GM23338 (cell line): ENCODE measurements at regions not wholly inside any gene's neighbourhood (a gene's known extent, or its start where the extent isn't known, plus 50 kb on each side); places are given as distances from the start of the nearest gene placed in this dataset.

Experiments used
- ATAC-seq: fragments of 200-7000 bp; cut with Tn5 transposase; 3 replicates; pipeline ENCODE4 v1.9.1; 2020
- DNase-seq: peaks from one replicate; pipeline ENCODE4 v3.0.0-alpha.2; 2015; ENCODE audit warnings: low spot score
- H2AFZ ChIP-seq: fragments of 200-600 bp; sonication (generic); 2 replicates; pipeline ENCODE4 v1.8.0; 2016; ENCODE audit warnings: antibody characterized with exemption, mild to moderate bottlenecking, moderate library complexity
- H3F3A ChIP-seq: fragments of 200-600 bp; sonication (generic); replicated peaks from 2 replicates; pipeline ENCODE4 v1.8.0; 2017; ENCODE audit warnings: antibody characterized with exemption, mixed run types, low read depth
- H3K27ac ChIP-seq: fragments of 200-600 bp; sonication (generic); 2 replicates; pipeline ENCODE4 v1.6.1; 2016; ENCODE audit warnings: low read depth
- H3K27me3 ChIP-seq: fragments of 200-600 bp; sonication (generic); 2 replicates; pipeline ENCODE4 v1.8.0; 2016; ENCODE audit warnings: mild to moderate bottlenecking, mixed run types, moderate library complexity; ENCODE audit not compliant: insufficient read depth
- H3K36me3 ChIP-seq: fragments of 200-600 bp; sonication (generic); 2 replicates; pipeline ENCODE4 v1.8.0; 2016; ENCODE audit warnings: mild to moderate bottlenecking; ENCODE audit not compliant: insufficient read depth
- H3K4me1 ChIP-seq: fragments of 200-600 bp; sonication (generic); 2 replicates; pipeline ENCODE4 v1.8.0; 2016; ENCODE audit warnings: mild to moderate bottlenecking, moderate library complexity; ENCODE audit not compliant: insufficient read depth
- H3K4me2 ChIP-seq: fragments of 200-600 bp; sonication (generic); 2 replicates; pipeline ENCODE4 v1.7.1; 2017; ENCODE audit warnings: mixed run types
- H3K4me3 ChIP-seq: fragments of 200-600 bp; sonication (generic); 2 replicates; pipeline ENCODE4 v1.6.1; 2016; ENCODE audit warnings: mixed run types
- H3K79me2 ChIP-seq: fragments of 200-600 bp; sonication (generic); replicated peaks from 2 replicates; pipeline ENCODE4 v1.8.0; 2017; ENCODE audit warnings: mild to moderate bottlenecking; ENCODE audit not compliant: insufficient read depth
- H3K9me2 ChIP-seq: fragments of 200-600 bp; sonication (generic); 2 replicates; pipeline ENCODE4 v1.8.0; 2017; ENCODE audit not compliant: insufficient read depth
- H4K20me1 ChIP-seq: fragments of 200-600 bp; sonication (generic); replicated peaks from 2 replicates; pipeline ENCODE4 v1.8.0; 2017; ENCODE audit warnings: mild to moderate bottlenecking; ENCODE audit not compliant: insufficient read depth
- H3K27ac Mint-ChIP-seq: 2 replicates; pipeline ENCODE4 v1.8.0; 2020; ENCODE audit warnings: inconsistent platforms, mild to moderate bottlenecking, moderate library complexity, mixed read lengths
- H3K27me3 Mint-ChIP-seq: 3 replicates; pipeline ENCODE4 v1.8.0; 2022; ENCODE audit warnings: low read depth, mild to moderate bottlenecking, moderate library complexity, mixed read lengths, inconsistent platforms; ENCODE audit not compliant: insufficient read depth, poor library complexity
- H3K36me3 Mint-ChIP-seq: 3 replicates; pipeline ENCODE4 v1.8.0; 2021; ENCODE audit warnings: low read depth, mild to moderate bottlenecking, inconsistent platforms, moderate library complexity, mixed read lengths
- H3K4me1 Mint-ChIP-seq: 3 replicates; pipeline ENCODE4 v1.8.0; 2020; ENCODE audit warnings: mild to moderate bottlenecking, inconsistent platforms, mixed read lengths
- H3K4me3 Mint-ChIP-seq: 3 replicates; pipeline ENCODE4 v1.8.0; 2021; ENCODE audit warnings: moderate library complexity, mild to moderate bottlenecking, inconsistent platforms, mixed read lengths
- H3K9me3 Mint-ChIP-seq: 3 replicates; pipeline ENCODE4 v1.8.0; 2020; ENCODE audit warnings: moderate library complexity, mild to moderate bottlenecking, inconsistent platforms, mixed read lengths
- CREB1 ChIP-seq: fragments of 250-450 bp; sonication (Bioruptor Pico); IDR thresholded peaks from 2 replicates; pipeline ENCODE4 v1.5.0; 2020; ENCODE audit warnings: low read depth, mild to moderate bottlenecking, moderate library complexity
- CTCF ChIP-seq, 2 experiments: fragments of 200-600 bp in 1 of 2; sonication (generic) in 1 of 2; conservative IDR thresholded peaks; 2 replicates each; pipeline versions ENCODE4 v1.5.1 to v1.6.1; 2016 to 2017; ENCODE audit warnings: antibody characterized with exemption in 2 of 2, low read depth in 2 of 2, mild to moderate bottlenecking in 2 of 2, moderate library complexity in 1 of 2
- EZH2 ChIP-seq: fragments of 200-600 bp; sonication (generic); IDR thresholded peaks from one replicate; pipeline ENCODE4 v1.8.0; 2017; ENCODE audit warnings: antibody characterized with exemption, mild to moderate bottlenecking, low read depth; ENCODE audit not compliant: unreplicated experiment
- POLR2AphosphoS5 ChIP-seq: IDR thresholded peaks from 2 replicates; pipeline ENCODE4 v1.6.1; 2016; ENCODE audit warnings: antibody characterized with exemption, low read depth
- ZNF114 ChIP-seq: fragments of 250-450 bp; sonication (Bioruptor Pico); IDR thresholded peaks from 2 replicates; pipeline ENCODE4 v1.5.0; 2020; ENCODE audit warnings: mild to moderate bottlenecking, moderate library complexity

GRCh38 chr3:99500485-99500884 lies 137.9 kb upstream of the COL8A1 start:
- no peak for ATAC-seq
- TF ChIP-seq CTCF (conservative IDR thresholded peaks at IDR 0.05; ENCODE audit: low read depth in 2 of 2) (no peak), POLR2AphosphoS5 (no peak)

GRCh38 chr3:99499235-99500158 lies 138.9 kb upstream of the COL8A1 start:
- Histone ChIP-seq H2AFZ (peak overlapping the region; percentile 94), H3K9me2 (no peaks in the 10 kb centered on the region; the same call in 1 of the 2 replicates), H3K4me1 (no peaks in the 10 kb centered on the region), H3K79me2 (no peaks in the 10 kb centered on the region), H4K20me1 (no peaks in the 10 kb centered on the region; the same call in 1 of the 2 replicates), H3K27me3 (no peaks in the 10 kb centered on the region), H3F3A (no peaks in the 10 kb centered on the region), H3K27ac (no peak overlapping the region), H3K36me3 (no peaks in the 10 kb centered on the region), H3K4me3 (no peak overlapping the region), H3K4me2 (no peak overlapping the region)
- ATAC-seq (peak; percentile 92), DNase-seq (peak; percentile 71)
- H3K27ac Mint-ChIP-seq, result no peak overlapping the region
- H3K4me1 Mint-ChIP-seq, result no peaks in the 10 kb centered on the region
- H3K4me3 Mint-ChIP-seq, result no peak overlapping the region
- H3K36me3 Mint-ChIP-seq, result no peaks in the 10 kb centered on the region
- H3K27me3 Mint-ChIP-seq, result no peaks in the 10 kb centered on the region
- no peaks in the 10 kb centered on the region for H3K9me3 Mint-ChIP-seq
- TF ChIP-seq ZNF114 (CRISPR knock-in tag), result no peak
- TF ChIP-seq CREB1 (CRISPR knock-in tag), result no peak
- peak; percentile 80 to 87 for TF ChIP-seq CTCF (conservative IDR thresholded peaks at IDR 0.05; ENCODE audit: low read depth in 2 of 2)
- no peak for TF ChIP-seq EZH2

More at GRCh38 chr3:99500485-99500884, 137.9 kb upstream of the COL8A1 start:
- Histone ChIP-seq H3F3A (no peaks in the 10 kb centered on the region), H3K9me2 (no peaks in the 10 kb centered on the region), H3K79me2 (no peaks in the 10 kb centered on the region), H3K4me2 (no peak overlapping the region), H3K4me3 (no peak overlapping the region), H2AFZ (no peak overlapping the region), H3K36me3 (no peaks in the 10 kb centered on the region), H3K27ac (no peak overlapping the region), H4K20me1 (no peaks in the 10 kb centered on the region; the same call in 1 of the 2 replicates), H3K4me1 (no peaks in the 10 kb centered on the region), H3K27me3 (no peaks in the 10 kb centered on the region)
- H3K27me3 Mint-ChIP-seq, result no peaks in the 10 kb centered on the region
- no peaks in the 10 kb centered on the region for H3K9me3 Mint-ChIP-seq
- no peak overlapping the region for H3K4me3 Mint-ChIP-seq
- no peaks in the 10 kb centered on the region for H3K4me1 Mint-ChIP-seq
- H3K36me3 Mint-ChIP-seq, result no peaks in the 10 kb centered on the region
- no peak for DNase-seq
- no peak overlapping the region for H3K27ac Mint-ChIP-seq
